ENCODE measurements at regions not wholly inside any gene's neighbourhood (a gene's known extent, or its start where the extent isn't known, plus 50 kb on each side); places are given as distances from the start of the nearest gene placed in this dataset.

- TF ChIP-seq, protein P1, sequence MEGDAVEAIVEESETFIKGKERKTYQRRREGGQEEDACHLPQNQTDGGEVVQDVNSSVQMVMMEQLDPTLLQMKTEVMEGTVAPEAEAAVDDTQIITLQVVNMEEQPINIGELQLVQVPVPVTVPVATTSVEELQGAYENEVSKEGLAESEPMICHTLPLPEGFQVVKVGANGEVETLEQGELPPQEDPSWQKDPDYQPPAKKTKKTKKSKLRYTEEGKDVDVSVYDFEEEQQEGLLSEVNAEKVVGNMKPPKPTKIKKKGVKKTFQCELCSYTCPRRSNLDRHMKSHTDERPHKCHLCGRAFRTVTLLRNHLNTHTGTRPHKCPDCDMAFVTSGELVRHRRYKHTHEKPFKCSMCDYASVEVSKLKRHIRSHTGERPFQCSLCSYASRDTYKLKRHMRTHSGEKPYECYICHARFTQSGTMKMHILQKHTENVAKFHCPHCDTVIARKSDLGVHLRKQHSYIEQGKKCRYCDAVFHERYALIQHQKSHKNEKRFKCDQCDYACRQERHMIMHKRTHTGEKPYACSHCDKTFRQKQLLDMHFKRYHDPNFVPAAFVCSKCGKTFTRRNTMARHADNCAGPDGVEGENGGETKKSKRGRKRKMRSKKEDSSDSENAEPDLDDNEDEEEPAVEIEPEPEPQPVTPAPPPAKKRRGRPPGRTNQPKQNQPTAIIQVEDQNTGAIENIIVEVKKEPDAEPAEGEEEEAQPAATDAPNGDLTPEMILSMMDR (IDR thresholded peaks at IDR 0.05 in 2 of 3, conservative IDR thresholded peaks at IDR 0.05 in 1 of 3; ENCODE audit: borderline replicate concordance in 1 of 3, insufficient read depth in 1 of 3, low read depth in 2 of 3, low read length in 2 of 3): no peak
- TF ChIP-seq EZH2 (IDR thresholded peaks at IDR 0.05) (no peak), EGR1 (IDR thresholded peaks at IDR 0.05; ENCODE audit: low read depth) (no peak), SIN3A (IDR thresholded peaks at IDR 0.05; ENCODE audit: low read depth) (no peak), SRF (IDR thresholded peaks at IDR 0.05; ENCODE audit: low read depth) (no peak), POLR2A (IDR thresholded peaks at IDR 0.05; ENCODE audit: borderline replicate concordance, extremely low read depth, insufficient read depth, insufficient read length) (no peak), ZNF274 (IDR thresholded peaks at IDR 0.05; ENCODE audit: low read depth, low read length) (no peak)
These were observed 52.6 kb upstream of the NID2 start (continued) for GRCh38 chr14:52121441-52121840.

GRCh38 chr14:52119030-52119429, 50.2 kb upstream of the NID2 start:
- BruUV-seq (replicated peaks): no TSS peak

More at GRCh38 chr14:52119030-52119429, 50.2 kb upstream of the NID2 start:
- ChIA-PET CTCF (no interaction called here), POLR2A (no interaction called here), RAD21 (ENCODE audit: low non-redundant PET in 1 of 2, low total read pairs in 2 of 2, uncharacterized antibody in 2 of 2, unreplicated experiment in 2 of 2) (no interaction called here)
- Histone ChIP-seq H3K36me3 (ENCODE audit: control insufficient read depth in 1 of 2, insufficient read depth in 2 of 2, low read length in 2 of 2) (no peaks in the 10 kb centered on the region), H3K27ac (ENCODE audit: low read depth, low read length) (no peak overlapping the region), H3K9me3 (ENCODE audit: control insufficient read depth in 1 of 2, insufficient read depth in 1 of 2, low read depth in 1 of 2, low read length in 2 of 2) (no peaks in the 10 kb centered on the region), H3K4me3 (replicated peaks in 1 of 2; ENCODE audit: low read depth in 1 of 2, low read length in 2 of 2) (no peak overlapping the region), H3K9me2 (ENCODE audit: insufficient read depth) (no peaks in the 10 kb centered on the region), H3K4me1 (ENCODE audit: control insufficient read depth in 1 of 2, insufficient read depth in 2 of 2, low read length in 2 of 2) (no peaks in the 10 kb centered on the region), H3K4me2 (ENCODE audit: low read length) (no peak overlapping the region), H3K9ac (ENCODE audit: low read length) (no peak overlapping the region), H3K27me3 (ENCODE audit: insufficient read depth, low read length) (no peaks in the 10 kb centered on the region), H2AFZ (ENCODE audit: low read depth, low read length, poor library complexity, severe bottlenecking) (no peak overlapping the region), H3K79me2 (ENCODE audit: insufficient read depth, low read length) (no peaks in the 10 kb centered on the region), H4K20me1 (ENCODE audit: insufficient read depth) (no peaks in the 10 kb centered on the region)
- no peak for DNase-seq (ENCODE audit: low read depth, low spot score)
- intact Hi-C loops (cut with micrococcal nuclease): no loop called here
- TF ChIP-seq POLR2A (IDR thresholded peaks at IDR 0.05; ENCODE audit: borderline replicate concordance, extremely low read depth, insufficient read depth, insufficient read length): no peak
- TF ChIP-seq, protein P1 (IDR thresholded peaks at IDR 0.05 in 2 of 3, conservative IDR thresholded peaks at IDR 0.05 in 1 of 3; ENCODE audit: borderline replicate concordance in 1 of 3, insufficient read depth in 1 of 3, low read depth in 2 of 3, low read length in 2 of 3): no peak
- no peak for TF ChIP-seq RAD21 (IDR thresholded peaks at IDR 0.05; ENCODE audit: low read depth)
- TF ChIP-seq JUND (IDR thresholded peaks at IDR 0.05): no peak
- ATAC-seq: no peak

Data from HCT116 (cell line).